GM23338 (cell line): ENCODE measurements at regions not wholly inside any gene's neighbourhood (a gene's known extent, or its start where the extent isn't known, plus 50 kb on each side); places are given as distances from the start of the nearest gene placed in this dataset.

Source experiments
- ATAC-seq: fragments of 200-7000 bp; cut with Tn5 transposase; 3 replicates; pipeline ENCODE4 v1.9.1; 2020
- DNase-seq: peaks from one replicate; pipeline ENCODE4 v3.0.0-alpha.2; 2015; ENCODE audit warnings: low spot score
- H2AFZ ChIP-seq: fragments of 200-600 bp; sonication (generic); 2 replicates; pipeline ENCODE4 v1.8.0; 2016; ENCODE audit warnings: antibody characterized with exemption, mild to moderate bottlenecking, moderate library complexity
- H3F3A ChIP-seq: fragments of 200-600 bp; sonication (generic); replicated peaks from 2 replicates; pipeline ENCODE4 v1.8.0; 2017; ENCODE audit warnings: antibody characterized with exemption, mixed run types, low read depth
- H3K27ac ChIP-seq: fragments of 200-600 bp; sonication (generic); 2 replicates; pipeline ENCODE4 v1.6.1; 2016; ENCODE audit warnings: low read depth
- H3K27me3 ChIP-seq: fragments of 200-600 bp; sonication (generic); 2 replicates; pipeline ENCODE4 v1.8.0; 2016; ENCODE audit warnings: mild to moderate bottlenecking, mixed run types, moderate library complexity; ENCODE audit not compliant: insufficient read depth
- H3K36me3 ChIP-seq: fragments of 200-600 bp; sonication (generic); 2 replicates; pipeline ENCODE4 v1.8.0; 2016; ENCODE audit warnings: mild to moderate bottlenecking; ENCODE audit not compliant: insufficient read depth
- H3K4me1 ChIP-seq: fragments of 200-600 bp; sonication (generic); 2 replicates; pipeline ENCODE4 v1.8.0; 2016; ENCODE audit warnings: mild to moderate bottlenecking, moderate library complexity; ENCODE audit not compliant: insufficient read depth
- H3K4me2 ChIP-seq: fragments of 200-600 bp; sonication (generic); 2 replicates; pipeline ENCODE4 v1.7.1; 2017; ENCODE audit warnings: mixed run types
- H3K4me3 ChIP-seq: fragments of 200-600 bp; sonication (generic); 2 replicates; pipeline ENCODE4 v1.6.1; 2016; ENCODE audit warnings: mixed run types
- H3K79me2 ChIP-seq: fragments of 200-600 bp; sonication (generic); replicated peaks from 2 replicates; pipeline ENCODE4 v1.8.0; 2017; ENCODE audit warnings: mild to moderate bottlenecking; ENCODE audit not compliant: insufficient read depth
- H3K9me2 ChIP-seq: fragments of 200-600 bp; sonication (generic); 2 replicates; pipeline ENCODE4 v1.8.0; 2017; ENCODE audit not compliant: insufficient read depth
- H4K20me1 ChIP-seq: fragments of 200-600 bp; sonication (generic); replicated peaks from 2 replicates; pipeline ENCODE4 v1.8.0; 2017; ENCODE audit warnings: mild to moderate bottlenecking; ENCODE audit not compliant: insufficient read depth
- H3K27ac Mint-ChIP-seq: 2 replicates; pipeline ENCODE4 v1.8.0; 2020; ENCODE audit warnings: inconsistent platforms, mild to moderate bottlenecking, moderate library complexity, mixed read lengths
- H3K27me3 Mint-ChIP-seq: 3 replicates; pipeline ENCODE4 v1.8.0; 2022; ENCODE audit warnings: low read depth, mild to moderate bottlenecking, moderate library complexity, mixed read lengths, inconsistent platforms; ENCODE audit not compliant: insufficient read depth, poor library complexity
- H3K36me3 Mint-ChIP-seq: 3 replicates; pipeline ENCODE4 v1.8.0; 2021; ENCODE audit warnings: low read depth, mild to moderate bottlenecking, inconsistent platforms, moderate library complexity, mixed read lengths
- H3K4me1 Mint-ChIP-seq: 3 replicates; pipeline ENCODE4 v1.8.0; 2020; ENCODE audit warnings: mild to moderate bottlenecking, inconsistent platforms, mixed read lengths
- H3K4me3 Mint-ChIP-seq: 3 replicates; pipeline ENCODE4 v1.8.0; 2021; ENCODE audit warnings: moderate library complexity, mild to moderate bottlenecking, inconsistent platforms, mixed read lengths
- H3K9me3 Mint-ChIP-seq: 3 replicates; pipeline ENCODE4 v1.8.0; 2020; ENCODE audit warnings: moderate library complexity, mild to moderate bottlenecking, inconsistent platforms, mixed read lengths
- ETS1 ChIP-seq: IDR thresholded peaks from 2 replicates; pipeline ENCODE4 v1.6.1; 2016; ENCODE audit warnings: antibody characterized with exemption
- EZH2 ChIP-seq: fragments of 200-600 bp; sonication (generic); IDR thresholded peaks from one replicate; pipeline ENCODE4 v1.8.0; 2017; ENCODE audit warnings: antibody characterized with exemption, mild to moderate bottlenecking, low read depth; ENCODE audit not compliant: unreplicated experiment
- EZH2phosphoT487 ChIP-seq: fragments of 200-600 bp; sonication (generic); IDR thresholded peaks from one replicate; pipeline ENCODE4 v1.8.1; 2018; ENCODE audit warnings: antibody characterized with exemption; ENCODE audit not compliant: unreplicated experiment
- JUNB ChIP-seq: IDR thresholded peaks from one replicate; pipeline ENCODE4 v1.6.1; 2016; ENCODE audit warnings: antibody characterized with exemption; ENCODE audit not compliant: unreplicated experiment
- NANOG ChIP-seq: IDR thresholded peaks from 2 replicates; pipeline ENCODE4 v1.6.1; 2016; ENCODE audit warnings: antibody characterized with exemption, borderline replicate concordance
- REST ChIP-seq: IDR thresholded peaks from one replicate; pipeline ENCODE4 v1.6.1; 2018; ENCODE audit warnings: antibody characterized with exemption; ENCODE audit not compliant: unreplicated experiment

GRCh38 chr4:56731857-56732256 is 50.8 kb upstream of the HOPX start:
- H3K9me3 Mint-ChIP-seq: no peaks in the 10 kb centered on the region
- no peak overlapping the region for H3K4me3 Mint-ChIP-seq

More at GRCh38 chr4:56731857-56732256, 50.8 kb upstream of the HOPX start:
- H3K79me2 ChIP-seq: no peaks in the 10 kb centered on the region
- no peaks in the 10 kb centered on the region for H3K9me2 ChIP-seq
- H3F3A ChIP-seq: no peaks in the 10 kb centered on the region
- no peak; the same call in 2 of the 3 replicates for ATAC-seq
- no peak overlapping the region for H3K4me2 ChIP-seq
- Mint-ChIP-seq H3K27ac (no peak overlapping the region), H3K36me3 (no peaks in the 10 kb centered on the region), H3K27me3 (no peaks in the 10 kb centered on the region), H3K4me1 (peaks cover 5% of the 10 kb centered on the region; the same call in 2 of the 3 replicates)
- H3K36me3 ChIP-seq: no peaks in the 10 kb centered on the region
- peak; percentile 21 for DNase-seq
- H4K20me1 ChIP-seq: no peaks in the 10 kb centered on the region
- H3K4me1 ChIP-seq: no peaks in the 10 kb centered on the region
- H3K27ac ChIP-seq: no peak overlapping the region
- peak overlapping the region; percentile 47; the same call in 1 of the 2 replicates for H2AFZ ChIP-seq
- TF ChIP-seq NANOG (no peak), EZH2 (no peak), EZH2phosphoT487 (no peak), JUNB (no peak), ETS1 (no peak), REST (no peak)
- H3K27me3 ChIP-seq: no peaks in the 10 kb centered on the region
- no peak overlapping the region for H3K4me3 ChIP-seq
